GM12865 (cell line): ENCODE measurements at regions not wholly inside any gene's neighbourhood (a gene's known extent, or its start where the extent isn't known, plus 50 kb on each side); places are given as distances from the start of the nearest gene placed in this dataset.

ENCODE experiments used
- DNase-seq: peaks from one replicate; pipeline ENCODE4 v3.0.0; 2010; ENCODE audit warnings: low read depth
- H3K4me3 ChIP-seq: 2 replicates; pipeline ENCODE4 v1.5.1; 2011; ENCODE audit warnings: mild to moderate bottlenecking, low read depth, low read length, control low read depth
- TF ChIP-seq, protein P1 (sequence below): IDR thresholded peaks from 2 replicates; pipeline ENCODE4 v1.5.1; 2011; ENCODE audit warnings: low read length, control low read depth, low read depth, inconsistent platforms; ENCODE audit not compliant: insufficient read depth; ENCODE audit errors: missing control alignments

DNA sequence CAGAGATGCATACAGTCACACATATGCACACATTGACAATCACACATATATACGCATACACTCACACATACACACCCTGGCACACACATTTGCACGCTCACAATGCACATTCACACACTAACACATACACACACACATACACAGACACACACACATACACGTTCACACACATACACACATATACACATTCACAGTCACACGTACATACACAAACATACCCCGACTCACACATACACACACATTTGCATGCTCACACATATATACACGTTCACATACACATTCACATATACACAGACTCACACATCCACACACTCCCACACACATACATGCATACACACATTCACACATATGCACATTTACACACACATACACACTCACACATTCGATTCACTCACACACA is 366.8 kb upstream of the ID4 start:
- TF ChIP-seq, protein P1, sequence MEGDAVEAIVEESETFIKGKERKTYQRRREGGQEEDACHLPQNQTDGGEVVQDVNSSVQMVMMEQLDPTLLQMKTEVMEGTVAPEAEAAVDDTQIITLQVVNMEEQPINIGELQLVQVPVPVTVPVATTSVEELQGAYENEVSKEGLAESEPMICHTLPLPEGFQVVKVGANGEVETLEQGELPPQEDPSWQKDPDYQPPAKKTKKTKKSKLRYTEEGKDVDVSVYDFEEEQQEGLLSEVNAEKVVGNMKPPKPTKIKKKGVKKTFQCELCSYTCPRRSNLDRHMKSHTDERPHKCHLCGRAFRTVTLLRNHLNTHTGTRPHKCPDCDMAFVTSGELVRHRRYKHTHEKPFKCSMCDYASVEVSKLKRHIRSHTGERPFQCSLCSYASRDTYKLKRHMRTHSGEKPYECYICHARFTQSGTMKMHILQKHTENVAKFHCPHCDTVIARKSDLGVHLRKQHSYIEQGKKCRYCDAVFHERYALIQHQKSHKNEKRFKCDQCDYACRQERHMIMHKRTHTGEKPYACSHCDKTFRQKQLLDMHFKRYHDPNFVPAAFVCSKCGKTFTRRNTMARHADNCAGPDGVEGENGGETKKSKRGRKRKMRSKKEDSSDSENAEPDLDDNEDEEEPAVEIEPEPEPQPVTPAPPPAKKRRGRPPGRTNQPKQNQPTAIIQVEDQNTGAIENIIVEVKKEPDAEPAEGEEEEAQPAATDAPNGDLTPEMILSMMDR, result no peak
- no peak for DNase-seq
- no peak overlapping the region for H3K4me3 ChIP-seq

DNA sequence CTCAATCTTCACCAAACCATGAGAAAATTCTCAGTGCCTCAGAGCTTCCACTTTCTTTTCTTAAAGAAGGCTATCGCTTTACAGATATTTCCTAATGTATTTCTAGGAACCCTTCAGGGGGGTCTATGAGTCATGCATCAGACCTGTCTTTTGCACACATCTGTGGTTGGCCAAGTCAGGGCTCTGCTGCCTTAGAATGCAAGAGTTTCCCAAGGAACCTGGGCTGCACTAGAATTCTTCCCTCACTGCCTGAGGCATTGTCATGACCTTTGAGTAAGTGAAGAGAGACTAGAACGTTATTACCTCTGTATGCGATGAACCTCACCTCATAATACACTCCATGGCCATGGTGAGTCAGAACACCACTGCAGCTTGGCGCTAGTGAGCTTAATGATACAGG is 365.0 kb upstream of the ID4 start:
- no peak overlapping the region for H3K4me3 ChIP-seq
- DNase-seq, result no peak
- TF ChIP-seq, protein P1, result no peak

DNA sequence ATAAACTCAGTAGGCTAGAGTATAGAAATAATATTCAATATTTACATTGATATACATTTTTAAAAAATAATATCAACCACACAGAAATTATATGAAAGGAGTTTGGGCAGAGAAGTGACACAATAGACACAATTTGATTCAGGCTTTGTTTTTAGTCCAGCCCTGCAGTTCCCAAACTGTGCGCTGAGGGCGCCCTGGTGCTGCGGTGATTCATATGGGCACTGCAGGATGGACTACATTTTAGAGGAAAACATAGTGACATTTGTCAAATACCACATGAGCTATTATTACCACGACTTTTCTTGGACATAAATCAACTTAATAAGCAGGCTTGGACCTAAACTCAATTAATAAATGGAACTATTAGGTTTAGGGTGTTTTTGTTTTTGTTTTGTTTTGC is 364.3 kb upstream of the ID4 start:
- DNase-seq, result no peak
- H3K4me3 ChIP-seq, result no peak overlapping the region
- TF ChIP-seq, protein P1, result peak; percentile 13

DNA sequence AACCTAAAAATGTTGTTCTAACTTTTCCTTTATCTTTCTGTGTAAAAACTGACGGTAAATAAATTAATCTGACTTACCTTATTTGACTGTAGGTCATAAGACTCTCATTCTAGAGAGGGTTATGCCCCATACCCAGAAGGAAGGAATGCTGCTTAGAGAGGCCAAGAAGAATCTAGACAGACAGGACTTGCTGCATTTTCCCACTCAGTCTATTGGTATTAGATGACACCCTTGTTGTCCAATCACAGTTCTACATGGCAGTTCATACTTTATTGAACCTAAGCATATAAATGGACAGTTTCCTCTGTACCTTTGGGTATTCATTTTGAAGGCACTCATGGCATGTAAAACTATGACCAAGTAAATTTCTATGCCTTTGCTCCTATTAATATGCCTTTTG is 359.6 kb upstream of the ID4 start:
- no peak for DNase-seq
- no peak overlapping the region for H3K4me3 ChIP-seq
- TF ChIP-seq, protein P1, result no peak

DNA sequence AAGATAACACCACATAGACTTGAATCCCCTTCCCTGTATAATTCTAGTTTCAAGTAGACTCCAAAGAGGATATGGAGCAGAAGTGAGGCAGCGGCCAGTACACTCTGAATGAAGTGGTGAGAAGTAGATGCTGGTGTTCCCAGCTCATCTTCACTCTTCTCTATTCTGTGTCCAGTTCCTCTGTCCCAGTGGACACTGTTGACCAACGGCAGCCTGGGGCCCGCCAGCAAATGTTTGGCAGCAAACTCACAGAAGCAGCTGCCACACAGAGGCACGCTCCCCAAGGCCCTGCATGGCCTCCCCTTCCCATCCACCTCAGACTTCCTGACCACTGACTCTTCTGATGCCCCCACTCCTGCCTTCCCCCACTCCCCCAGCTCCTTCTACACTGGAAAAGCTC is 358.9 kb upstream of the ID4 start:
- TF ChIP-seq, protein P1, result no peak
- DNase-seq, result no peak
- no peak overlapping the region for H3K4me3 ChIP-seq

DNA sequence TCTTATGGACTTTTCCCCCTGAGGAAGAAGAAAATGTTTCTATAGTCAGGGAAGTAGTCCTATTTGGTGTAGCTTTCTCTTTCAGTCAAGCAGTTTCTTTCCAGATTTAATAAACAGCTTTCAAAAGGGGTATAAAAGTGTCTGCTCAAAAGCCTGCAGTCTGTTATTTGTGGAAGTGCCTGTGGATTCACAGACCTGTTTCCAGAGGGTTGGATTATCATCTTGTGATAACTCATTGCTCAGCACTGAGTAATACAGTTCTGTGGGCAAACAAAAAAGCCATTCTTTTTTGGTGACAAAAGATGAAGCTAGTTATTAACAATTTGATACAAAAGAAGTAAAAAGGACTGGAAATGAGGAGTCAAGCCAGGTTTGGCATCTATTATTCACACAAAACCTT is 358.2 kb upstream of the ID4 start:
- TF ChIP-seq, protein P1, result no peak
- H3K4me3 ChIP-seq, result no peak overlapping the region
- DNase-seq, result no peak

DNA sequence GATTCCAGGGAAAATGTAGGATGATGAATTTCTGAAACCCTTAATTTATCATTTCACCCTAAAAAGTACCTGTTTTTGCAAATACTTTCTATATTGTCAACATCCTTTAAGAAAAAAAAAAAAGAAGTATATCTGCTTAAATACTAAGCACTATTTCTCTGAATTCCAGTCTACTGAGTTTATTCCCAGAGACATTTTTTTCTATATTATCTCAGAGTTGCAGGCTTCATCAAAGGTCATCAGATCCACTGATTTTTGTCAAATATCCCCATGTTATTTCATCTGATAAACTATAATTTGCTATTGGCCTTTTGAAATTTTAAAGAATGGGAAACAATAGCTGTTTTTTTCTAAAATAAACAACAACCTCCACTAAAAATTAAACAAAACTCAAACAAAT is 357.6 kb upstream of the ID4 start:
- DNase-seq, result no peak
- H3K4me3 ChIP-seq, result no peak overlapping the region
- TF ChIP-seq, protein P1, result no peak
